DOHH2 (cell line): ENCODE measurements at regions not wholly inside any gene's neighbourhood (a gene's known extent, or its start where the extent isn't known, plus 50 kb on each side); places are given as distances from the start of the nearest gene placed in this dataset.

ENCODE experiments used
- EZH2phosphoT487 ChIP-seq: fragments of 200-600 bp; sonication (generic); IDR thresholded peaks from 2 replicates; pipeline ENCODE4 v1.6.1; 2017; ENCODE audit warnings: borderline replicate concordance, mild to moderate bottlenecking, antibody characterized with exemption, low read length, moderate library complexity, mixed read lengths
- TF ChIP-seq, protein P1 (sequence below): fragments of 200-600 bp; sonication (generic); IDR thresholded peaks from one replicate; pipeline ENCODE4 v1.5.1; 2014; ENCODE audit warnings: antibody characterized with exemption, mild to moderate bottlenecking, low read depth, low read length; ENCODE audit not compliant: poor library complexity, severe bottlenecking

DNA sequence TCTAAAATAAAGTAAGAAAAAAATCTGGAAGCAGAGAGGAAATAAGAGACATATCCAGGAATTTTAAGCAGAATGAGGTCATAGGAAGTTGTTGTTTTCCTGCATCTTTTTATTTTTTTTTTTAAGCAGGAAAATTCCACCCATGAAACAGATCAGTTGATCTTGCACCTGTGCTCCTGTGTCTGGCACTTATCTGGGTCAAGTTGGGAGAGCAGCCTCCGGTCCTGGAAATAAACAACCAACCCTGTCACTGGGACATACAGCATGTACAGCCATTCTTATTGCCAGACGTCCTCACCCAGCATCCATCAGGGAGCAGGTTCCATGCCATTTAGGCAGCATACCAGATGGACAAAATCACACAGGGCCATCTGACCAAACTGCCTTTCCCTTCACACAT lies 266.0 kb upstream of the BTG1 start:
- TF ChIP-seq, protein P1, sequence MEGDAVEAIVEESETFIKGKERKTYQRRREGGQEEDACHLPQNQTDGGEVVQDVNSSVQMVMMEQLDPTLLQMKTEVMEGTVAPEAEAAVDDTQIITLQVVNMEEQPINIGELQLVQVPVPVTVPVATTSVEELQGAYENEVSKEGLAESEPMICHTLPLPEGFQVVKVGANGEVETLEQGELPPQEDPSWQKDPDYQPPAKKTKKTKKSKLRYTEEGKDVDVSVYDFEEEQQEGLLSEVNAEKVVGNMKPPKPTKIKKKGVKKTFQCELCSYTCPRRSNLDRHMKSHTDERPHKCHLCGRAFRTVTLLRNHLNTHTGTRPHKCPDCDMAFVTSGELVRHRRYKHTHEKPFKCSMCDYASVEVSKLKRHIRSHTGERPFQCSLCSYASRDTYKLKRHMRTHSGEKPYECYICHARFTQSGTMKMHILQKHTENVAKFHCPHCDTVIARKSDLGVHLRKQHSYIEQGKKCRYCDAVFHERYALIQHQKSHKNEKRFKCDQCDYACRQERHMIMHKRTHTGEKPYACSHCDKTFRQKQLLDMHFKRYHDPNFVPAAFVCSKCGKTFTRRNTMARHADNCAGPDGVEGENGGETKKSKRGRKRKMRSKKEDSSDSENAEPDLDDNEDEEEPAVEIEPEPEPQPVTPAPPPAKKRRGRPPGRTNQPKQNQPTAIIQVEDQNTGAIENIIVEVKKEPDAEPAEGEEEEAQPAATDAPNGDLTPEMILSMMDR: no peak
- TF ChIP-seq EZH2phosphoT487: no peak
